ENCODE measurements at regions not wholly inside any gene's neighbourhood (a gene's known extent, or its start where the extent isn't known, plus 50 kb on each side); places are given as distances from the start of the nearest gene placed in this dataset.

- no peak for TF ChIP-seq E4F1 (IDR thresholded peaks at IDR 0.05; ENCODE audit: borderline replicate concordance, partially characterized antibody)
- TF ChIP-seq MXI1 (IDR thresholded peaks at IDR 0.05; ENCODE audit: low read depth, low read length): no peak
- no peak for TF ChIP-seq MTA2 (IDR thresholded peaks at IDR 0.05; ENCODE audit: low read depth)
- TF ChIP-seq PKNOX1 (IDR thresholded peaks at IDR 0.05): no peak
- TF ChIP-seq NKRF (conservative IDR thresholded peaks at IDR 0.05): no peak
- no peak for TF ChIP-seq NFYB (IDR thresholded peaks at IDR 0.05; ENCODE audit: insufficient read depth, low read depth, low read length)
- TF ChIP-seq IKZF2 (IDR thresholded peaks at IDR 0.05): no peak
Observed at GRCh38 chr10:28355376-28355775, 52.5 kb upstream of the MPP7 start (continued).

- H3K79me2 ChIP-seq (ENCODE audit: control insufficient read depth, insufficient read depth, low read length): no peaks in the 10 kb centered on the region
- no peak overlapping the region for H2AFZ ChIP-seq (ENCODE audit: control insufficient read depth, low read depth, low read length)
- H3K4me1 ChIP-seq (ENCODE audit: control insufficient read depth, insufficient read depth, low read length): no peaks in the 10 kb centered on the region
- 47% methylated on average over 3 of the region's 3 CpGs for WGBS (ENCODE audit: insufficient coverage, insufficient replicate concordance, low lambda C conversion rate, missing lambda C conversion rate)
- intact Hi-C loops (cut with micrococcal nuclease; ENCODE audit: unreplicated experiment): no loop called here
- no peak overlapping the region for H3K9ac ChIP-seq (ENCODE audit: control insufficient read depth, insufficient read depth, low read length)
- RAD21 ChIA-PET (ENCODE audit: unreplicated experiment): no interaction called here
- FAIRE-seq (no peak), DNase-seq (ENCODE audit: low read depth, low spot score) (no peak), ATAC-seq (no peak)
- H3K27me3 ChIP-seq (replicated peaks in 1 of 2; ENCODE audit: control insufficient read depth in 2 of 2, insufficient read depth in 2 of 2, low read length in 1 of 2): no peaks in the 10 kb centered on the region
- SMC1A ChIA-PET (ENCODE audit: uncharacterized antibody, unreplicated experiment): no interaction called here
- BruUV-seq (replicated peaks): no TSS peak
- no peak overlapping the region for H3K4me2 ChIP-seq (ENCODE audit: control insufficient read depth, insufficient read depth)
- no peaks in the 10 kb centered on the region for H3K9me3 ChIP-seq (replicated peaks; ENCODE audit: control insufficient read depth, insufficient read depth, low read length)
- in situ Hi-C loops (cut with MboI): no loop called here
- H3K27ac ChIP-seq (ENCODE audit: control insufficient read depth, insufficient read depth): no peak overlapping the region
- H4K20me1 ChIP-seq (ENCODE audit: control insufficient read depth, insufficient read depth): no peaks in the 10 kb centered on the region
- POLR2A ChIA-PET: no interaction called here
- no peaks in the 10 kb centered on the region for H3K36me3 ChIP-seq (ENCODE audit: control insufficient read depth in 2 of 2, insufficient read depth in 2 of 2, low read length in 1 of 2)
- no peak overlapping the region for H3K4me3 ChIP-seq
- CTCF ChIA-PET: interaction anchor here (0.6 to 1.2 kb wide), 5 partner anchors 10 to 56 kb away, joined by 3 to 4 read pairs (median 3); no protein-coding TSS in a partner anchor
- TF ChIP-seq NFYB (IDR thresholded peaks at IDR 0.05; ENCODE audit: insufficient read depth, low read depth, low read length) (no peak), CREM (IDR thresholded peaks at IDR 0.05; ENCODE audit: low read depth) (no peak), CEBPB (IDR thresholded peaks at IDR 0.05; ENCODE audit: borderline replicate concordance in 1 of 2, low read depth in 2 of 2, low read length in 2 of 2) (no peak), JUNB (IDR thresholded peaks at IDR 0.05) (no peak), KDM1A (IDR thresholded peaks at IDR 0.05; ENCODE audit: borderline replicate concordance) (no peak), PAX8 (IDR thresholded peaks at IDR 0.05) (no peak), IRF5 (IDR thresholded peaks at IDR 0.05; ENCODE audit: borderline replicate concordance) (no peak), RELA (IDR thresholded peaks at IDR 0.05; ENCODE audit: borderline replicate concordance, partially characterized antibody) (no peak), BHLHE40 (IDR thresholded peaks at IDR 0.05; ENCODE audit: borderline replicate concordance in 1 of 2, low read depth in 2 of 2, low read length in 1 of 2) (no peak), ZNF207 (IDR thresholded peaks at IDR 0.05; ENCODE audit: borderline replicate concordance) (no peak), NRF1 (conservative IDR thresholded peaks at IDR 0.05; ENCODE audit: low read depth, low read length) (no peak)
Observed at GRCh38 chr10:28359334-28359733, 56.5 kb upstream of the MPP7 start.

All from GM12878 (cell line).